ENCODE measurements at regions not wholly inside any gene's neighbourhood (a gene's known extent, or its start where the extent isn't known, plus 50 kb on each side); places are given as distances from the start of the nearest gene placed in this dataset.

DNA sequence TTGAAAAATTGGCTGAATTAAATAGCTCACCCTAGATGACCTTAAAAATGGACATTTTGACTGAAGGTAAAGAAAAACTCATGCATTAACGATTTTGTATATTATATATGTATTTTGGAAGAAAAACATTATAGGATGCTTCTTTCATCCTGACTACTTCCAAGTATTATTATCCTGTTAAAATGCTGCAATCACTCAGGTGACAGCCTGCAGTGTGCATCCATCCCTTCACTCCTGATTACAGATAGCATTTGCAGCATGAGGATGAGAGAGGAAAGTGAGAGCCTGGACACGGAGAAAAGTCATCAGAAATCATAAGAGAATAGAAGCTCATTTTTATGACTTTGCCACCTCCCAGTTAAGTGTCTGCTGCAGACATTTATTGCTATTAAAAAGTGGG is 1055.6 kb downstream of the PCDH17 start:
- TF ChIP-seq, protein P1, sequence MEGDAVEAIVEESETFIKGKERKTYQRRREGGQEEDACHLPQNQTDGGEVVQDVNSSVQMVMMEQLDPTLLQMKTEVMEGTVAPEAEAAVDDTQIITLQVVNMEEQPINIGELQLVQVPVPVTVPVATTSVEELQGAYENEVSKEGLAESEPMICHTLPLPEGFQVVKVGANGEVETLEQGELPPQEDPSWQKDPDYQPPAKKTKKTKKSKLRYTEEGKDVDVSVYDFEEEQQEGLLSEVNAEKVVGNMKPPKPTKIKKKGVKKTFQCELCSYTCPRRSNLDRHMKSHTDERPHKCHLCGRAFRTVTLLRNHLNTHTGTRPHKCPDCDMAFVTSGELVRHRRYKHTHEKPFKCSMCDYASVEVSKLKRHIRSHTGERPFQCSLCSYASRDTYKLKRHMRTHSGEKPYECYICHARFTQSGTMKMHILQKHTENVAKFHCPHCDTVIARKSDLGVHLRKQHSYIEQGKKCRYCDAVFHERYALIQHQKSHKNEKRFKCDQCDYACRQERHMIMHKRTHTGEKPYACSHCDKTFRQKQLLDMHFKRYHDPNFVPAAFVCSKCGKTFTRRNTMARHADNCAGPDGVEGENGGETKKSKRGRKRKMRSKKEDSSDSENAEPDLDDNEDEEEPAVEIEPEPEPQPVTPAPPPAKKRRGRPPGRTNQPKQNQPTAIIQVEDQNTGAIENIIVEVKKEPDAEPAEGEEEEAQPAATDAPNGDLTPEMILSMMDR (conservative IDR thresholded peaks at IDR 0.05; ENCODE audit: low read depth, low read length), result no peak
- no peak for TF ChIP-seq EZH2 (IDR thresholded peaks at IDR 0.05; ENCODE audit: borderline replicate concordance, low read depth, low read length, poor library complexity, severe bottlenecking)

Measured in A673 (cell line).